WI38 (cell line): ENCODE measurements at regions not wholly inside any gene's neighbourhood (a gene's known extent, or its start where the extent isn't known, plus 50 kb on each side); places are given as distances from the start of the nearest gene placed in this dataset.

ENCODE experiments used
- H3K4me3 ChIP-seq: 2 replicates; pipeline ENCODE4 v1.5.1; 2011; ENCODE audit warnings: low read depth, mild to moderate bottlenecking, control low read depth, low read length
- CTCF ChIP-seq: IDR thresholded peaks from 2 replicates; pipeline ENCODE4 v1.5.1; 2012; ENCODE audit warnings: low read depth, mild to moderate bottlenecking, control low read depth, low read length

DNA sequence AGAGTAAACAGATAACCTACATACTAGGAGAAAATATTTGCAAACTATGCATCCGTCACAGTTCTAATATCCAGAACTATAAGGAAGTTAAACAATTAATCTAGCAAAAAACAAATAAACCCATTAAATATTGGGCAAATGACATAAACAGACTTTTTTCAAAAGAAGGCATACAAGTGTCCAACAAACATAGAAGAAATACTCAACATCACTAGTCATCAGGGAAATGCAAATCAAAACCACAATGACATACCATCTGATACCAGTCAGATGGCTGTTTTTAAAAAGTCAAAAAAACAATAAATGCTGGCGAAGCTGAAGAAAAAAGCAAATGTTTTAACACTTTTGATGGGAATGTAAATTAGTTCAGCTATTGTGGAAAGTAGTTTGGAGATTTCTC, 1117.7 kb upstream of the MAP3K7 start:
- no peak for TF ChIP-seq CTCF
- H3K4me3 ChIP-seq, result no peak overlapping the region

- TF ChIP-seq CTCF, result no peak
- H3K4me3 ChIP-seq, result no peak overlapping the region
Observed at GRCh38 chr6:91697010-91697695, 1110.3 kb upstream of the MAP3K7 start.

DNA sequence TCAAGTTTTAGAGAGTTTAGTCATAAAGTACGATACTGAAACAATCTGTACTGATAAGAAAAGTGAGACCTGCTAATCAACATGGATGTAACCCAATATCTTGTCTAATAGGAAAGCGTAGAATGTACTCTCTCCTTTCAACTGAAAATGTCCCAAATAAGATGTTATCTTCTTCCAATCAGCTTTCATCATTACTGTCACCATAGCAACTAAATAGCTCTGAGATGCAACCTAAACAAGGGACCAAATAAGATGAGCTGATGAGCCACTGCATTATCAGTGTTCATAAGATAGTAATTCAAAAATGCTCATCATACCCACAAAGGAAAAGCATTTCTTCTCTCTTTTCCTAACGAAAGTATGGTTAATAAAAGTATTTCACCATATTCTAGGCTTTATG, 1108.3 kb upstream of the MAP3K7 start:
- H3K4me3 ChIP-seq, result no peak overlapping the region
- no peak for TF ChIP-seq CTCF

DNA sequence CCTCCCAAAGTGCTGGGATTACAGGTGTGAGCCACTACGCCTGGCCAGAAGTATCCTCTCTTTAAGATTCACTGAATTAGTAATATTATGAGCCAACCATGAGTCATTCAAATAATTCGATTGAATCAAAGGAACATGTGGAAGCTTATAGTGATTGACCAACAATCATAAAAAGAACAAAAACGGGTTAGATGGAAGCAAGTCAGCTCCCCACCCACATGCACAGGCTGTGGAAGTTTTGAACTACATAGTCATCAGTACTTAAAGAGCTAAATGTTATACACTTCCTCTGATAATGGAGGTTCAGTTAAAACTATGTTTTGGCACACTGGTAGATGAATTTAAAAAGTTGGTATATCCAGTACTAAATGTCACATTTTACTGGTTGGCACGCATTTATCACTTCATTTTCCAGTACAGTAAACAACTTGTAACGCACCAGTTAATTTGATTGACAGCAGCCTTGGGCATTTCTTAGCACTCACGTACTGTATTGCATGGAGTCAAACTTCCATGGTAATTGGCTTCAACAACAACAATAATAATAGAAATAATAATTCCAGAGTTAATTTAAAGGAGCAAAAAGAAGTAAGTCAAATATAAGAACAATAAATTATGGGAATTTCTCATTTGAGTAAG, 1107.3 kb upstream of the MAP3K7 start:
- TF ChIP-seq CTCF, result no peak
- H3K4me3 ChIP-seq, result no peak overlapping the region

- no peak overlapping the region for H3K4me3 ChIP-seq
- no peak for TF ChIP-seq CTCF
Observed at GRCh38 chr6:91691449-91691848, 1104.6 kb upstream of the MAP3K7 start.

DNA sequence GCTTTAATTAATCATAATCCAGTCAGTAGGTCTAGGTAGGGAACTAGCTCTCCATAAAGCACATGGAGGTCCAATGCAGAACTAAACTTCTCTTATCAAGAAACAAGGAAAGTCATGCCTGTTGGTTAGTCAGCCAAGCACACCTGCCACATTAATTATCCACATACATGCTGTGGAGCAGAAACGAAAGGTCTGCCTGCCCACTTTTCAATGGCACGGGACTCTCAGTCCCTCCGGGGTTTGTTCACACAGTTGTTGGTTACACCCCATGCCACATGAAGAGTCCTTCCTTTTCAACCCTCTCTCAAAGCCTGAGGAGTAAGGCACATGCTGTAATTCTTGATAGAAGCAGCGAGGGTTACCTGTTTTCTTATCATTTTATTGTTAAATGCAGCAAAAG, 1096.4 kb upstream of the MAP3K7 start:
- no peak for TF ChIP-seq CTCF
- no peak overlapping the region for H3K4me3 ChIP-seq

DNA sequence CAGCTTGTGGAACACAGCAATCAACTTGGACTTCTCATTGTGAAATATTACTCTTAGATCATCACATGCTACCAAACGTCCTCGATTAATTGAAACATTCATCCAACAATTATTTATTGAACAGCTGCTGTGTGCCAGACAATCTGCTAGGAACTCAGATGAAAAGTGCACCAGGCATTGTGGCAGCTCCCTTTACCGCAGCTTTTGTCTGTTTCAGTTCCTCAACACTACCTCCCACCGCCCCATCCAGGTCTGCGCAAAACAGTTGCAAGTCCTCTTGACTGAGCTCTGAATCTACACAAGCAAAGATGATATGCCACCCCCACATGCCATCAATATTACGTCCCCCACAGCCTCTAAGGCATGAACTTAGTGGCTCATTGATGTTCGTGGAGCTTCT, 1094.4 kb upstream of the MAP3K7 start:
- no peak for TF ChIP-seq CTCF

More for the DNA sequence above, 1094.4 kb upstream of the MAP3K7 start:
- no peak overlapping the region for H3K4me3 ChIP-seq
